ENCODE measurements at regions not wholly inside any gene's neighbourhood (a gene's known extent, or its start where the extent isn't known, plus 50 kb on each side); places are given as distances from the start of the nearest gene placed in this dataset.

DNA sequence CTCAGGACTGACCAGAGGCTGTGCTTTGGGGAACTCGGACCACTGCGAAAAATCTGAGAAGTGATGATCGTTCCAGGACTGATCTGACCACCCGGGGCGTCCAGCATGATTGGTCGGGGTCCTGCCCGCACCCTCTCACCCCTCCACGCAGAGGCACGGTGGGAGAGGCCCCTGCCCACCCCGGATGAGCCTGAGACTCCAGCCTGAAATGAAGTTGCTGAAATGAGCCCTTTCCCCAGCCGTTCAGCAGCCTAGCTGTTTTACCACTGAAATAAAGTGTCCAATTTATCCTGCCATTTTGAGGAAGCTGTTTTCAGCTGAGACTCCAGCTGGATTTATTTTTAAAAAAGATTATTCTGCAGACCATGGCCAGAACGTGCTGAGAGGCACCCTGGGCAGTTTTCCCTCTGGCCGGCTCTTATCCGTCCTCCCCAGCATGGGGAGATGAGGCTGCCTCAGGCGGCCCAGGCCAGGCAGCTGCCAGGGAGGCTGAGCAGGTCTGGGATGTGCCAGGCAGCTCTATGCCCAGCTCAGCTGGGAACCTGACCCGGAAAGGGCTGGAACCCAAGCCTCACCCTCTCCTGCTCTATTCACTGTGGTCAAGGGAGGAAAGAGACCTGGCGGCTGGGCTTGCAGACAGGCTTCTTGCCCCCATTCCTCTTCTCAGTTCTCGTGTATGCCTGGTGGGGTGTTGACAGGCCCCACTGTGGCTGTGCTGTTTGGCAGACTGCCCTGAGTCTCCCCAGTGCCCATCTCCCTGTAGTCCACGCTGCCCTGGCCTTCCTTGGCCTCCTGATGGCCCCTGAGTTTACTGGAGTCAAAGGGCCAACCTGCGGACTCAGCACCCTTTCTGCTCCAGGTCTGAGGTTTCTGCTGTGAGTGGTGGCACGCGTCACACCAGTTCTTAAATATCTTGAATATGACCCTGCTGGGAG lies 161.0 kb upstream of the B3GAT1 start:
- Histone ChIP-seq H3K4me1 (no peaks in the 10 kb centered on the region), H3K27me3 (no peaks in the 10 kb centered on the region), H3K36me3 (no peaks in the 10 kb centered on the region), H3K9me3 (no peaks in the 10 kb centered on the region), H3K27ac (no peak overlapping the region), H3K4me3 (no peak overlapping the region)
- DNase-seq (ENCODE audit: extremely low spot score in 2 of 2): peak; percentile 65 to 96
- TF ChIP-seq, protein P1, sequence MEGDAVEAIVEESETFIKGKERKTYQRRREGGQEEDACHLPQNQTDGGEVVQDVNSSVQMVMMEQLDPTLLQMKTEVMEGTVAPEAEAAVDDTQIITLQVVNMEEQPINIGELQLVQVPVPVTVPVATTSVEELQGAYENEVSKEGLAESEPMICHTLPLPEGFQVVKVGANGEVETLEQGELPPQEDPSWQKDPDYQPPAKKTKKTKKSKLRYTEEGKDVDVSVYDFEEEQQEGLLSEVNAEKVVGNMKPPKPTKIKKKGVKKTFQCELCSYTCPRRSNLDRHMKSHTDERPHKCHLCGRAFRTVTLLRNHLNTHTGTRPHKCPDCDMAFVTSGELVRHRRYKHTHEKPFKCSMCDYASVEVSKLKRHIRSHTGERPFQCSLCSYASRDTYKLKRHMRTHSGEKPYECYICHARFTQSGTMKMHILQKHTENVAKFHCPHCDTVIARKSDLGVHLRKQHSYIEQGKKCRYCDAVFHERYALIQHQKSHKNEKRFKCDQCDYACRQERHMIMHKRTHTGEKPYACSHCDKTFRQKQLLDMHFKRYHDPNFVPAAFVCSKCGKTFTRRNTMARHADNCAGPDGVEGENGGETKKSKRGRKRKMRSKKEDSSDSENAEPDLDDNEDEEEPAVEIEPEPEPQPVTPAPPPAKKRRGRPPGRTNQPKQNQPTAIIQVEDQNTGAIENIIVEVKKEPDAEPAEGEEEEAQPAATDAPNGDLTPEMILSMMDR (IDR thresholded peaks at IDR 0.05): no peak
- TF ChIP-seq POLR2A (IDR thresholded peaks at IDR 0.05) (no peak), POLR2AphosphoS5 (IDR thresholded peaks at IDR 0.05; ENCODE audit: insufficient read depth in 1 of 2, low read depth in 1 of 2) (no peak)
- intact Hi-C loops (cut with DNase I): no loop called here

DNA sequence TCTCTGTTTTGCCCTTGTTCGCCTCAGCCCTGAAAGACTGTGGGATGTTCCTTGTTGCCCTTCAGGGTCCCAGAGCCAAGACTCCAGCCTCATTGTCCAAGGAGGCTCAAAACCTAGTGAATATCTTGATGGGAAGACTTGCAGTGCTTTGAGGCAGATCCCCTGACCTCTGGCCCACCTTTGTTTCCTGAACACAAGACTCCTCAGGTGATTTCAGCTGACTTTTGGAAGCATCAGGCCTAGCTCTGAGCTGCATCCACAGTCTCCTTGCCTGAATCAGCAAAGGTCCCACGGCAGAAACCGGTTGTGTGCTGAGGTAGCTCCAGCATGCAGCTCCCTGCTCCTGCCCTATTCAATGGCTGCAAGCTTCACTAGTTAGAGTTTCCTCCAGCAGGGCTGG lies 159.3 kb upstream of the B3GAT1 start:
- H3K4me1 ChIP-seq: no peaks in the 10 kb centered on the region
- no peak overlapping the region for H3K4me3 ChIP-seq
- H3K27ac ChIP-seq: no peak overlapping the region
- intact Hi-C loops (cut with DNase I): no loop called here
- no peaks in the 10 kb centered on the region for H3K9me3 ChIP-seq
- TF ChIP-seq POLR2AphosphoS5 (IDR thresholded peaks at IDR 0.05; ENCODE audit: insufficient read depth in 1 of 2, low read depth in 1 of 2): no peak
- TF ChIP-seq, protein P1 (IDR thresholded peaks at IDR 0.05): no peak
- no peak for TF ChIP-seq POLR2A (IDR thresholded peaks at IDR 0.05)
- no peaks in the 10 kb centered on the region for H3K36me3 ChIP-seq
- H3K27me3 ChIP-seq: no peaks in the 10 kb centered on the region
- peak; percentile 55 to 74 for DNase-seq (ENCODE audit: extremely low spot score in 2 of 2)

DNA sequence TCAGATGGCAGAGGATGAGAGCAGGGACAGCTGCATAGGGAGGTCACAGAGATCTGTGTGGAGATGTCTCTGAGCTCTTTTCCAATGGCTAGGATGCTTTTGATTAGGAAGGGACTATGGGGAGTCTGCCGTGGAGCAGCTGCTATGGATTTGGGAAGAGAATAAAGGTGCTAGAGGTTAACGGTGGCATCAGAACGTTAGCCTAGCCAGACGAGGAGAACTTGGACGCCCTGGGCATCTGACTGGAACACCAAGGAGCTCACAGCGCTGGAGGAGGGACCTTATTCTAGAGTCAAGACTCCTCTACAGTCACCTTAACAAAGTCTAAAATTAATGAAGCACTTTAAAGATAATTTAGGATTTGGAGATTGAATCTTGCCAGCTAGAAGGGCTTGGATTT lies 157.2 kb upstream of the B3GAT1 start:
- TF ChIP-seq POLR2A (IDR thresholded peaks at IDR 0.05): no peak
- TF ChIP-seq, protein P1 (IDR thresholded peaks at IDR 0.05): no peak
- no peak overlapping the region for H3K4me3 ChIP-seq
- H3K4me1 ChIP-seq: no peaks in the 10 kb centered on the region
- intact Hi-C loops (cut with DNase I): no loop called here
- no peaks in the 10 kb centered on the region for H3K36me3 ChIP-seq
- H3K9me3 ChIP-seq: no peaks in the 10 kb centered on the region
- H3K27ac ChIP-seq: no peak overlapping the region
- DNase-seq (ENCODE audit: extremely low spot score in 2 of 2): peak; percentile 47 to 64
- no peaks in the 10 kb centered on the region for H3K27me3 ChIP-seq

DNA sequence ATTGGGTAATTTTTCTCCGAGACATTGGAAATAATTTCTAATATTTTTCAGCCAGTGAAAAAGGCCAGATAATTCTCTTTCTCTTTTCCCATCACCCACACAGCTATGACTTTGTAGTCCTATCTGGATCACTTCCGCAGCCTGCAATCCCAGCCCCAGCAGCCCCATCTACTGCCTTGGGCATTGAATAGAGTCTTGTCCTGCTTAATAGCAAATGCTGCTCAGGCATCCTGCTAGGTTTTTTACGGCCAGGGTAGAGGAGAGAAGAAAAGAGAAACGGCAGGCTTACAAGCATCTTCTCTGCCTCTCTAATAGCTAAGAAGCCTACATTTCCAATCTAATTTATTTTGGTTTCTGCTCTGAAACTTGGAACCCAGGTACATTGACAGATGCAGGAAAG lies 154.3 kb upstream of the B3GAT1 start:
- H3K4me3 ChIP-seq: no peak overlapping the region
- H3K36me3 ChIP-seq: no peaks in the 10 kb centered on the region
- no peaks in the 10 kb centered on the region for H3K4me1 ChIP-seq
- no peak overlapping the region for H3K27ac ChIP-seq
- intact Hi-C loops (cut with DNase I): no loop called here
- no peaks in the 10 kb centered on the region for H3K9me3 ChIP-seq
- no peaks in the 10 kb centered on the region for H3K27me3 ChIP-seq
- DNase-seq (ENCODE audit: extremely low spot score in 2 of 2): no peak
- TF ChIP-seq POLR2AphosphoS5 (IDR thresholded peaks at IDR 0.05; ENCODE audit: insufficient read depth in 1 of 2, low read depth in 1 of 2) (no peak), POLR2A (IDR thresholded peaks at IDR 0.05) (no peak)
- TF ChIP-seq, protein P1 (IDR thresholded peaks at IDR 0.05): no peak

DNA sequence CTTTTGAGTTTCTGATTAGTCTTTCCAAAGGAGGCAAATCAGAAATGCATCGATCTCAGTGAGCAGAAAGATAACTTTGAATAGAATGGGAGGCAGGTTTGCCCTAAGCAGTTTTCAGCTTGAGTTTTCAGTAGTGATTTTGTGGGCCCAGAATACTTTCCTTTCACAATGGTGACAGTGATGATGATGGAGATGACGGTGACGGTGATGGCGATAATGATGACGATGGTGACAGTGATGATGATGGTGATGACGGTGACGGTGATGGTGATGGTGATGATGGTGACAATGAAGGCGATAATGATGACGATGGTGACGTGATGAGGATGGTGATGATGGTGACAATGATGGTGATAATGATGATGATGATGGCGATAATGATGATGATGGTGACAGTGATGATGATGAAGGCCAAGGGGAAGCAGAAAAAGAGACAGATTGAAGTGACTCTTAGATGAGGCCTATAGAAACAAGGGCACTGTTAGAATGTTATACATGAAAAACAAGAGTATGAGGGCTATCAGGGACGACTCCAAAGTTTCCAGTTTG lies 153.4 kb upstream of the B3GAT1 start:
- peak; percentile 56 to 96 for DNase-seq (ENCODE audit: extremely low spot score in 2 of 2)
- intact Hi-C loops (cut with DNase I): no loop called here
- no peak overlapping the region for H3K4me3 ChIP-seq
- H3K4me1 ChIP-seq: no peaks in the 10 kb centered on the region
- no peaks in the 10 kb centered on the region for H3K27me3 ChIP-seq
- no peak overlapping the region for H3K27ac ChIP-seq
- no peaks in the 10 kb centered on the region for H3K36me3 ChIP-seq
- TF ChIP-seq, protein P1 (IDR thresholded peaks at IDR 0.05): no peak
- TF ChIP-seq POLR2AphosphoS5 (IDR thresholded peaks at IDR 0.05; ENCODE audit: insufficient read depth in 1 of 2, low read depth in 1 of 2): no peak
- no peak for TF ChIP-seq POLR2A (IDR thresholded peaks at IDR 0.05)
- H3K9me3 ChIP-seq: no peaks in the 10 kb centered on the region
